Liver (tissue), 3 donors: ENCODE measurements at regions not wholly inside any gene's neighbourhood (a gene's known extent, or its start where the extent isn't known, plus 50 kb on each side); places are given as distances from the start of the nearest gene placed in this dataset.

Experiments used
- CTCF ChIP-seq: fragments of 150-350 bp; IDR thresholded peaks from 2 replicates; pipeline ENCODE4 v1.5.1; 2017; ENCODE audit warnings: improper control_type of control experiment, low read depth, low read length; ENCODE audit not compliant: missing input control
- EGR1 ChIP-seq, 2 donors: IDR thresholded peaks; 2 replicates each; pipeline ENCODE4 v1.6.1; 2016 to 2018; ENCODE audit warnings: antibody characterized with exemption in 2 of 2, low read depth in 2 of 2
- GABPA ChIP-seq, 2 donors: IDR thresholded peaks in 1 of 2; conservative IDR thresholded peaks in 1 of 2; 2 replicates each; pipeline ENCODE4 v1.6.1; 2016; ENCODE audit warnings: antibody characterized with exemption in 2 of 2, mild to moderate bottlenecking in 1 of 2, moderate library complexity in 1 of 2
- MAX ChIP-seq: IDR thresholded peaks from 2 replicates; pipeline ENCODE4 v1.6.1; 2016; ENCODE audit warnings: antibody characterized with exemption
- SP1 ChIP-seq: IDR thresholded peaks from 2 replicates; pipeline ENCODE4 v1.6.1; 2018; ENCODE audit warnings: antibody characterized with exemption, mild to moderate bottlenecking
- TAF1 ChIP-seq: conservative IDR thresholded peaks from 2 replicates; pipeline ENCODE4 v1.6.1; 2016; ENCODE audit warnings: antibody characterized with exemption, mild to moderate bottlenecking
- TF ChIP-seq, protein P1 (sequence below): IDR thresholded peaks from 2 replicates; pipeline ENCODE4 v1.6.1; 2016; ENCODE audit warnings: antibody characterized with exemption, mild to moderate bottlenecking
- donor health status: healthy.
- donor health status: healthy.

DNA sequence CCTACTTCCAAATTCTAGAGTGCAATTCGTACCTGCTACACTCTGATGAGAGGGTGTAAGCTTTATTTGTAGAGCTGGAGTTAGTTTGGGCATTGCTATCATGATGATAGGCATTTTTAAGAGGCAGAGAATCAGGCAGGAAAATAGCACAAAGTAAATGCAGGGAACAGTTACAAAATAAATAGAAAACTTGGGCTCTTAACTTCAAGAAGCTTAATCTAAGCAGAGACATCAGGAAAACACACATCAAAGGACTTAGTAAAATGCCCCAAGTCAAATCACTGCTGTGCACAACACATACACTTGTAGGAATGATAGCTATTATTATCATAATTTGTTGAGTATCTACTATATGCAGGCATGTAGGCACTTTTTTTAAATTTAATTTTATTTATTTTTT, 381.2 kb downstream of the CD83 start:
- TF ChIP-seq CTCF (no peak), TAF1 (no peak), EGR1 (IDR thresholded peaks at IDR 0.05; ENCODE audit: low read depth in 2 of 2) (no peak), SP1 (no peak), MAX (no peak), GABPA (IDR thresholded peaks at IDR 0.05 in 1 of 2, conservative IDR thresholded peaks at IDR 0.05 in 1 of 2) (no peak)
- TF ChIP-seq, protein P1, sequence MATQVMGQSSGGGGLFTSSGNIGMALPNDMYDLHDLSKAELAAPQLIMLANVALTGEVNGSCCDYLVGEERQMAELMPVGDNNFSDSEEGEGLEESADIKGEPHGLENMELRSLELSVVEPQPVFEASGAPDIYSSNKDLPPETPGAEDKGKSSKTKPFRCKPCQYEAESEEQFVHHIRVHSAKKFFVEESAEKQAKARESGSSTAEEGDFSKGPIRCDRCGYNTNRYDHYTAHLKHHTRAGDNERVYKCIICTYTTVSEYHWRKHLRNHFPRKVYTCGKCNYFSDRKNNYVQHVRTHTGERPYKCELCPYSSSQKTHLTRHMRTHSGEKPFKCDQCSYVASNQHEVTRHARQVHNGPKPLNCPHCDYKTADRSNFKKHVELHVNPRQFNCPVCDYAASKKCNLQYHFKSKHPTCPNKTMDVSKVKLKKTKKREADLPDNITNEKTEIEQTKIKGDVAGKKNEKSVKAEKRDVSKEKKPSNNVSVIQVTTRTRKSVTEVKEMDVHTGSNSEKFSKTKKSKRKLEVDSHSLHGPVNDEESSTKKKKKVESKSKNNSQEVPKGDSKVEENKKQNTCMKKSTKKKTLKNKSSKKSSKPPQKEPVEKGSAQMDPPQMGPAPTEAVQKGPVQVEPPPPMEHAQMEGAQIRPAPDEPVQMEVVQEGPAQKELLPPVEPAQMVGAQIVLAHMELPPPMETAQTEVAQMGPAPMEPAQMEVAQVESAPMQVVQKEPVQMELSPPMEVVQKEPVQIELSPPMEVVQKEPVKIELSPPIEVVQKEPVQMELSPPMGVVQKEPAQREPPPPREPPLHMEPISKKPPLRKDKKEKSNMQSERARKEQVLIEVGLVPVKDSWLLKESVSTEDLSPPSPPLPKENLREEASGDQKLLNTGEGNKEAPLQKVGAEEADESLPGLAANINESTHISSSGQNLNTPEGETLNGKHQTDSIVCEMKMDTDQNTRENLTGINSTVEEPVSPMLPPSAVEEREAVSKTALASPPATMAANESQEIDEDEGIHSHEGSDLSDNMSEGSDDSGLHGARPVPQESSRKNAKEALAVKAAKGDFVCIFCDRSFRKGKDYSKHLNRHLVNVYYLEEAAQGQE: no peak
